HUES48 (cell line): ENCODE measurements at regions not wholly inside any gene's neighbourhood (a gene's known extent, or its start where the extent isn't known, plus 50 kb on each side); places are given as distances from the start of the nearest gene placed in this dataset.
"Not testable (repeated sequence)": the region's sequence is repeated elsewhere in the genome, so short reads cannot be mapped to it uniquely, and the experiment has no call there.

ENCODE experiments used
- H3K27ac ChIP-seq: one replicate; pipeline ENCODE4 v1.7.0; 2013; ENCODE audit warnings: low read depth, low read length, inconsistent platforms
- H3K27me3 ChIP-seq: 2 replicates; pipeline ENCODE4 v1.6.1; 2013; ENCODE audit warnings: mild to moderate bottlenecking, low read length; ENCODE audit not compliant: control insufficient read depth, insufficient read depth
- H3K36me3 ChIP-seq: 2 replicates; pipeline ENCODE4 v1.6.1; 2013; ENCODE audit warnings: low read length; ENCODE audit not compliant: control insufficient read depth, insufficient read depth
- H3K4me1 ChIP-seq: 2 replicates; pipeline ENCODE4 v1.6.1; 2013; ENCODE audit warnings: mild to moderate bottlenecking, low read length; ENCODE audit not compliant: control insufficient read depth, insufficient read depth
- H3K4me3 ChIP-seq: 2 replicates; pipeline ENCODE4 v1.5.1; 2013; ENCODE audit warnings: mild to moderate bottlenecking, low read depth, low read length
- H3K9ac ChIP-seq: 2 replicates; pipeline ENCODE4 v1.6.1; 2013; ENCODE audit warnings: mild to moderate bottlenecking, low read depth, low read length, moderate library complexity
- H3K9me3 ChIP-seq: 2 replicates; pipeline ENCODE4 v1.6.1; 2013; ENCODE audit warnings: low read length; ENCODE audit not compliant: control insufficient read depth, insufficient read depth

DNA sequence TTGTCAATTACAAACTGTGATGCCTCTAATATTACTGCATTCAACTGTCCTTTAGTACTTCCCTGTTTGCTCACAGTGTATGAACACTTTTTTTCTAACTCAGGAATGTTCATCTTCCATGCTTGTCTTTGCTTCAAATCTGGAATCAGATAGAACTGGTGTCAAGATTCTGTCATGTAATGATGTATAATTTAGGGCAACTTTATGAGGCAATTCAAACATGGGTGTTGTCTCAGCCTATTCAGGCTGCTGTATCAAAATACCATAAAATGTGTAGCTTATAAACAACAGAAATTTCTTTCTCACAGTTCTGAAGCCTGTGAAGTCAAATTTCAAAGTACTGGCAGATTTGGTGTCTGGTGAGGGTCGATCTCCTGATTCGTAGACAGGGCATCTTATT is 1012.9 kb downstream of the RAB28 start:
- Histone ChIP-seq H3K9me3 (no peaks in the 10 kb centered on the region), H3K27me3 (no peaks in the 10 kb centered on the region), H3K4me3 (no peak overlapping the region), H3K9ac (no peak overlapping the region), H3K27ac (no peak overlapping the region), H3K4me1 (no peaks in the 10 kb centered on the region), H3K36me3 (no peaks in the 10 kb centered on the region)

DNA sequence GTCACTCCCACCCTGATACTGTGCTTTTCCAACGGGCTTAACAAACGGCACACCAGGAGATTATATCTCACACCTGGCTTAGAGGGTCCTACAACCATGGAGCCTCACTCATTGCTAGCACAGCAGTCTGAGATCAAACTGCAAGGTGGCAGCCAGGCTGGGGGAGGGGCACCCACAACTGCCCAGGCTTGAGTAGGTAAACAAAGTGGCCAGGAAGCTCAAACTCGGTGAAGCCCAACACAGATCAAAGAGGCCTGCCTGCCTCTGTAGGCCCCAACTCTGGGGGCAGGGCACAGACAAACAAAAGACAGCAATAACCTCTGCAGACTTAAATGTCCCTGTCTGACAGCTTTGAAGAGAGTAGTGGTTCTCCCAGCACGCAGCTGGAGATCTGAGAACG is 1022.6 kb downstream of the RAB28 start:
- H3K27me3 ChIP-seq, H3K9ac ChIP-seq, H3K36me3 ChIP-seq, H3K4me3 ChIP-seq, H3K27ac ChIP-seq, H3K4me1 ChIP-seq: not testable (repeated sequence)
- H3K9me3 ChIP-seq: peaks cover 19% of the 10 kb centered on the region

DNA sequence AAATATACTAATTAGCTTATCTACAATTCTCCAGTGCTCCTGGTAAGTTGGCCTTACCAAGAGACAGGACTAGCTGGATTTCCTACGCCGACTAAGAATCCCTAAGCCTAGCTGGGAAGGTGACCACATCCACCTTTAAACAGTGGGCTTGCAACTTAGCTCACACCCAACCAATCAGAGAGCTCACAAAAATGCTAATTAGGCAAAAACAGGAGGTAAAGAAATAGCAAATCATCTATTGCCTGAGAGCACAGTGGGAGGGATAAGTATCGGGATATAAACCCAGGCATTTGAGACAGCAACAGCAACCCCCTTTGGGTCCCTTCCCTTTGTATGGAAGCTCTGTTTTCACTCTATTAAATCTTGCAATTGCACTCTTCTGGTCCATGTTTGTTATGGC is 1025.0 kb downstream of the RAB28 start:
- Histone ChIP-seq H3K9ac (no peak overlapping the region), H3K4me1 (no peaks in the 10 kb centered on the region), H3K27ac (no peak overlapping the region), H3K36me3 (no peaks in the 10 kb centered on the region), H3K9me3 (peaks cover 19% of the 10 kb centered on the region), H3K27me3 (no peaks in the 10 kb centered on the region), H3K4me3 (no peak overlapping the region)

DNA sequence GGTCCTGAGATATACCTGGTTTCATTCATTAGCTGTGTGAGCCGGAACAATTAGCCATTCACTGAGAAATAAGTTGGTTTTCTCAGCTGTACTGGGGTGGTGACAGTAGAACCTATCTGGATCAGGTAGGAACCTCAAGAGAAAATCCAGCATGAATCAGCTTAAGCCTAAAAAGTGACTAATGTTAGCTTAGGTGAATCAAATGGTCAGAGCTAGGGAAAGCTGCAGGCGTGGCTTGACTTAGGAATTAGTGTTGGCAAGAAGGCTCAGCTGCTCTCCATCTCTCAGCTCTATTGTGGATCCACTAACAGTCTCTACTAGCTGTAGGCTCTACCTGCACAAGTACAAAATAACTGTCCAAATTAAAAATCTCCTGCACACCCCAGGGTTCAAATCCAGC is 1025.5 kb downstream of the RAB28 start:
- no peak overlapping the region for H3K4me3 ChIP-seq
- no peaks in the 10 kb centered on the region for H3K36me3 ChIP-seq
- no peak overlapping the region for H3K9ac ChIP-seq
- H3K27ac ChIP-seq: no peak overlapping the region
- peaks cover 19% of the 10 kb centered on the region for H3K9me3 ChIP-seq
- no peaks in the 10 kb centered on the region for H3K27me3 ChIP-seq
- no peaks in the 10 kb centered on the region for H3K4me1 ChIP-seq

DNA sequence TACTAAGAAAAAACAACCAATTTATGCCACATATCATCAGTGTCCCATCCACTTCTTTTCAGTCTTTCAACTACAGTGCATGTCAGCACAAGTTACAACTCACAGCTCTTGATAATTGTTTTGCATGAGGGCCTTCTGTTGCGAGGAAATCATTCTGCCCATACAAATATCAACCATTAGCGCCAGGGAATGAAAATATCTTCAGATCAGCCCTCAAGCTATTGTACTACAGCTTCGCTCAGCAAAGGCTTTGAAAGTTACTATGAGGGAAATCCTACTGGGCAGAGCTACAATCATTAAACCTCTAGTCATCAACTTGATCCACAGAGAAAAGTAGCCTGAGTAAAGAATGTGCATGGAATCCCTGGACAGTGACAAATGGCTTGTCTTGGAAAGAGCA is 1023.6 kb upstream of the HS3ST1 start:
- Histone ChIP-seq H3K9me3 (no peaks in the 10 kb centered on the region), H3K4me3 (no peak overlapping the region), H3K27me3 (no peaks in the 10 kb centered on the region), H3K27ac (no peak overlapping the region), H3K4me1 (no peaks in the 10 kb centered on the region), H3K9ac (no peak overlapping the region), H3K36me3 (no peaks in the 10 kb centered on the region)

DNA sequence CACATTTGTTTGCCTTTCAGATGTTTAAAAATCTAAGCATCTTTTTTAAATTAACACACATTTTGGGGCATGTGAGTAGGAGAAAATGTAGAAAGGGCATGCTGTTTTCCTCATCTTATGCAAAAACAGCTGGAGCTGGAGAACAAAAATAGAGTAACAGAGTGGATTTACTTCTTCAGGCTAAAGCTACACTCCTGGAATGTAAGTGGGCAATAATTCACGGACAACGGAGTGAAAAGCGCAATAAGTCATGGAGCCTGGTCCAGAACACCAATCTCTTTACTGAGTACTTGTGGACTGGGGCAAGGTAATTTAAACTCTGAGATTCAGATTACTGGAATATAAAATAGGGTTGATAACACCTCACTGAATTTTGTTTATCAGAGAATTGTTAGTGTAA is 1018.8 kb upstream of the HS3ST1 start:
- H3K27ac ChIP-seq: no peak overlapping the region
- H3K4me3 ChIP-seq: no peak overlapping the region
- no peaks in the 10 kb centered on the region for H3K36me3 ChIP-seq
- no peak overlapping the region for H3K9ac ChIP-seq
- H3K9me3 ChIP-seq: no peaks in the 10 kb centered on the region
- H3K27me3 ChIP-seq: no peaks in the 10 kb centered on the region
- no peaks in the 10 kb centered on the region for H3K4me1 ChIP-seq

DNA sequence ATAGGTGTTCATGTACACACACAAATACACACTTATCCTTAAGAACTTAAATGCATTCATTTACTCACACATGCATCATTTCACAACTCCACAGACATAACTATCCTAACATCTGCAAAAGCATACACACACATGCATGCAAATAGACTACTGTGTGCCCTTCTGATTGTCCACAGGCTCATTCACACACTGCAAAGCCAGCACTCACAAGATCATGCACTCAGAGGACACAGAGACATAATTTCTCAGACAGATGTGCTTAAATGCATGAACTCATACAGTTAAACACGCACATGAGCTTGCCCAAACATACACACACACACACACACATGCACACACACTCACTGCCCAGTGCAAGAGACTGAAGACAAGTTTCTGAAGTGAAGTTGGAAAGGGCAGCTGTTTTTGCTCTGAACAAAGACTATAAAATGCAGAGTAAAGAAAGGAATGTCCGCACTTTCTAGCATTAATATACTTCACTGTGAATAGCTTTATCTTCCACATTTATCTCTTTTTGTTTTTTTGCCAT is 1018.0 kb upstream of the HS3ST1 start:
- Histone ChIP-seq H3K9me3 (no peaks in the 10 kb centered on the region), H3K36me3 (no peaks in the 10 kb centered on the region), H3K4me1 (no peaks in the 10 kb centered on the region), H3K9ac (no peak overlapping the region), H3K4me3 (no peak overlapping the region), H3K27ac (no peak overlapping the region), H3K27me3 (no peaks in the 10 kb centered on the region)

DNA sequence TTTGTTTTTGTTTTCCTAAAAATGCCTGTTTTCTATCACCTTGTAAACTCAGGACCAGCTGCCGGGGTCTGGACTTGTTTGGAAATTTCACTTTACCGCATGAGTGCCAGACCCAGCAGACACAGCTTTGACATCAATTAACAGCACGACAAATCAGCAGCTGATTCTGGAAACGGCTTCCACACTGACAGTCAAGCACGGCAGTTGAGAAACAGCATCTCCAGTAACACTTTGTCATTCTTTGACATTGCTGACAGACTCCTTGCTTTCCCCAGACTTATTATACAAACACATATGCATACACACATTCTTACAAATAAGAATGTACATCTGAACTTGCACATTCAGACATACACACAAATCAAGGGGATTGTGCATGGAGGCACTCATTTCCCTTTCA is 1017.6 kb upstream of the HS3ST1 start:
- H3K36me3 ChIP-seq: no peaks in the 10 kb centered on the region
- no peak overlapping the region for H3K9ac ChIP-seq
- no peaks in the 10 kb centered on the region for H3K9me3 ChIP-seq
- no peaks in the 10 kb centered on the region for H3K27me3 ChIP-seq
- H3K27ac ChIP-seq: no peak overlapping the region
- H3K4me1 ChIP-seq: no peaks in the 10 kb centered on the region
- H3K4me3 ChIP-seq: no peak overlapping the region

DNA sequence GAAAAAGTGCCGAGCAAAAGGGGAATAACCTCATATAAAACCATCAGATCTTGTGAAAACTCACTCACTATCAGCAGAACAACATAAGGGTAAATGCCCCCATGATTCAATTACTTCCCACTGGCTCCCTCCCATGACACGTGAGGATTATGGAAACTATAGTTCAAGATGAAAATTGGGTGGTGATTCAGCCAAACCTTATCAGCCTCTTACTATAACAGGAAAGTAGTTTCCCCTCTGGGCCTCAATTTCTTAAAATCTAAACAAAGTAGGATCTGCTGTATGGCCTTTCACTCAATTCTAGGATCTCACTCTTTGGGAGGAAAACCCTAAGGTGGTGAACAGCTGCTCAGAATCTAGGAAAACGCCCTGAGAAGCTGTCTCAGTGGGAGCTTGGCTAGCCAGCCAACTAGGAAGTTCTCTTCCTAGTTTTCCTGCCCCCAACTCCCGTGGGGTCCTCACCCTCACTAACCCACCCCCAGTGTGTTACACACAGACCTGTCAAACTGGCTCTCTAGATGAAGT is 1017.1 kb upstream of the HS3ST1 start:
- Histone ChIP-seq H3K4me3 (no peak overlapping the region), H3K9ac (no peak overlapping the region), H3K27ac (no peak overlapping the region), H3K27me3 (no peaks in the 10 kb centered on the region), H3K4me1 (no peaks in the 10 kb centered on the region), H3K9me3 (no peaks in the 10 kb centered on the region), H3K36me3 (no peaks in the 10 kb centered on the region)

DNA sequence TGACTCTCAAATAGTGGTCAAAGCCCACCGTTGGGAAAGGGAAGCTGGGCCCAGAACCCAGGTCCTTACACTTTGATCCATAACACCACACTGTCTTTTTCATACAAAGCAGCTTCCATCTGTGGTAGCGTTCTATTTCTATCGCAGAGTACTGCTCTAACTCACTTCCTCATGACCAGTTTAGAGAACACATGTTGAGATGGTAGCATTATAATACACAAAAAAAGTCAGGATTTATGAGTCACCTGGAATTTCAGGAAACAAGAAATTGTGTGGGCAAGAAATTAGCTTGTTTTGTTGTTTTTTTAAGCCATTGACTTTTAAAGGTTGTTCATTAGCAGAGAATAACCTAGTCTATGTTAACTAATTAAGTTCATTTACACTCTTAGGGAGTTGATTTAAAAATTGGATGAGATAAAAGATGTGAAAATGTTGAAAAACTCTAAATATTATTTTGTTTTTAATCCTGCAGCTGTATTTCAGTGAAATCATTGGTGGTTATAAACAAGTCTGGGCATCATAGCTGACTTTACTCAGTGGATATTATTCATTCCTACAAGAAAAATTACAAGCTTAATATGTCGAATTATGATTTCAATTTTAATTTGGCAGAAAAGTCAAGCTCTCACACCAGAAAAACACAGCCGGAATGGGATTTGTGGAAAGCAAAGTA is 1011.1 kb upstream of the HS3ST1 start:
- Histone ChIP-seq H3K27me3 (no peaks in the 10 kb centered on the region), H3K9ac (no peak overlapping the region), H3K36me3 (no peaks in the 10 kb centered on the region), H3K4me1 (no peaks in the 10 kb centered on the region), H3K4me3 (no peak overlapping the region), H3K27ac (no peak overlapping the region), H3K9me3 (no peaks in the 10 kb centered on the region)

DNA sequence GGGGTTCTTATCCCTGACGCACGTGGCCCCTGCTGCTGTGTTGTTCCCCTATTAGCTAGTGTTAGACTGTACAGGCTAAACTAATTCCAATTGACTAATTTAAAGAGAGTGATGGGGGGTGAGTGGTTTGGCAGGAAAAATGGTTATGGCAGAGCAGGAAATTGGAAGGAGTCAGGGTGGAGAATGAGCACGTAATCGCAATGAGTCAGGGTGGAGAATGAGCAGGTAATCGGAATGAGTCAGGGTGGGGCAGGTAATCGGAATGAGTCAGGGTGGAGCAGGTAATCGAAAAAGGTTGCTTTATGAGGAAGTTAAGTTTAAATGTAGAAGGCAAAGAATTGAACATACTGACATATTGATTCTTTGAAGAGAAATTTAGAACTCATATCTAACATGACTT is 1002.6 kb upstream of the HS3ST1 start:
- H3K27ac ChIP-seq, H3K4me3 ChIP-seq, H3K27me3 ChIP-seq, H3K4me1 ChIP-seq, H3K9ac ChIP-seq, H3K36me3 ChIP-seq, H3K9me3 ChIP-seq: not testable (repeated sequence)
